ENCODE measurements at regions not wholly inside any gene's neighbourhood (a gene's known extent, or its start where the extent isn't known, plus 50 kb on each side); places are given as distances from the start of the nearest gene placed in this dataset.

- Histone ChIP-seq H3K9me3 (no peaks in the 10 kb centered on the region), H3K27ac (no peak overlapping the region), H3K4me1 (no peaks in the 10 kb centered on the region), H3K27me3 (no peaks in the 10 kb centered on the region), H3K4me3 (no peak overlapping the region), H3K36me3 (no peaks in the 10 kb centered on the region)
- TF ChIP-seq POLR2A (IDR thresholded peaks at IDR 0.05) = no peak
- no peak for DNase-seq
Observed at GRCh38 chr12:43079476-43079875, 472.5 kb downstream of the ADAMTS20 start.

- no peak for DNase-seq
- Histone ChIP-seq H3K4me3 (no peak overlapping the region), H3K27me3 (no peaks in the 10 kb centered on the region), H3K4me1 (no peaks in the 10 kb centered on the region), H3K36me3 (no peaks in the 10 kb centered on the region), H3K9me3 (no peaks in the 10 kb centered on the region), H3K27ac (no peak overlapping the region)
- no peak for TF ChIP-seq CTCF (IDR thresholded peaks at IDR 0.05)
- no peak for TF ChIP-seq POLR2A (IDR thresholded peaks at IDR 0.05)
Observed at GRCh38 chr12:43078976-43079375, 473.0 kb downstream of the ADAMTS20 start.

- TF ChIP-seq CTCF (IDR thresholded peaks at IDR 0.05) = no peak
- no peak for TF ChIP-seq POLR2A (IDR thresholded peaks at IDR 0.05)
- Histone ChIP-seq H3K4me1 (no peaks in the 10 kb centered on the region), H3K9me3 (no peaks in the 10 kb centered on the region), H3K27me3 (no peaks in the 10 kb centered on the region), H3K36me3 (no peaks in the 10 kb centered on the region), H3K27ac (no peak overlapping the region), H3K4me3 (no peak overlapping the region)
- no peak for DNase-seq
Observed at GRCh38 chr12:43072431-43072830, 479.6 kb downstream of the ADAMTS20 start.

GRCh38 chr12:43069768-43070221 is 480.2 kb upstream of the PRICKLE1 start:
- Histone ChIP-seq H3K4me1 (no peaks in the 10 kb centered on the region), H3K36me3 (no peaks in the 10 kb centered on the region), H3K4me3 (no peak overlapping the region), H3K27me3 (no peaks in the 10 kb centered on the region), H3K9me3 (no peaks in the 10 kb centered on the region), H3K27ac (no peak overlapping the region)
- no peak for TF ChIP-seq POLR2A (IDR thresholded peaks at IDR 0.05)
- no peak for TF ChIP-seq CTCF (IDR thresholded peaks at IDR 0.05)
- DNase-seq = no peak

- no peak for DNase-seq
Observed at GRCh38 chr12:43066471-43066870, 476.9 kb upstream of the PRICKLE1 start.

GRCh38 chr12:43063650-43064049 is 474.1 kb upstream of the PRICKLE1 start:
- Histone ChIP-seq H3K36me3 (no peaks in the 10 kb centered on the region), H3K27ac (no peak overlapping the region), H3K27me3 (no peaks in the 10 kb centered on the region), H3K4me1 (no peaks in the 10 kb centered on the region), H3K4me3 (no peak overlapping the region), H3K9me3 (no peaks in the 10 kb centered on the region)
- no peak for DNase-seq
- TF ChIP-seq POLR2A (IDR thresholded peaks at IDR 0.05) (no peak), CTCF (IDR thresholded peaks at IDR 0.05) (no peak)

More at GRCh38 chr12:43066471-43066870, 476.9 kb upstream of the PRICKLE1 start:
- no peaks in the 10 kb centered on the region for H3K36me3 ChIP-seq
- H3K4me3 ChIP-seq = no peak overlapping the region
- H3K9me3 ChIP-seq = no peaks in the 10 kb centered on the region
- no peak for TF ChIP-seq POLR2A (IDR thresholded peaks at IDR 0.05)
- TF ChIP-seq CTCF (IDR thresholded peaks at IDR 0.05) = no peak
- H3K27ac ChIP-seq = no peak overlapping the region
- H3K4me1 ChIP-seq = no peaks in the 10 kb centered on the region
- no peaks in the 10 kb centered on the region for H3K27me3 ChIP-seq

Measured in Peyer's patch (tissue), 4 donors.